NCI-H1105 treated with DMSO at 0.1 percent for 48 hours (cell line): ENCODE measurements at regions not wholly inside any gene's neighbourhood (a gene's known extent, or its start where the extent isn't known, plus 50 kb on each side); places are given as distances from the start of the nearest gene placed in this dataset.
A peak's percentile ranks its signal among the peaks of the same experiment; 100 is the strongest.
"Not testable (repeated sequence)": the region's sequence is repeated elsewhere in the genome, so short reads cannot be mapped to it uniquely, and the experiment has no call there.

Experiments used
- DNase-seq: peaks from one replicate; lab custom pipeline; 2025; lab: John Stamatoyannopoulos, UW

DNA sequence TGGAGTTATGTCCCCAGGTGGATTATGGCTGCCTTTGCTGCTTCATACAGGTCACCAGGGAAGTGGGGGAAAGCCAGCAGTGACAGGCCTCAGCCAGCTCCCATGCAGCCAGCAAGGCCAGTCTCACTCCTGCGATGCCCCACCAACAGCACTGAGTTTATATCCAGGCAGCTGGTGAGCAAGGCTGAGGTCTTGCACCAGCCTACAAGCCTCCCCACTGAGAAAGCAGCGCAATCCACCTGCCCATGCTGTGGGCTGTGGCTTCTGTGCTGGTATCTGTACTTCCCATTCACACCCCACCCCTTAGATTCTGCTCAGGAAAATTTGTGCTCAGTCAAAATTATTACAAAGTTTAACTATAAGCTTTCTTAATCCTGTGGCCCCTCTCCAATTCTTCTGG, 153.5 kb downstream of the HHIP start:
- DNase-seq, result no peak

DNA sequence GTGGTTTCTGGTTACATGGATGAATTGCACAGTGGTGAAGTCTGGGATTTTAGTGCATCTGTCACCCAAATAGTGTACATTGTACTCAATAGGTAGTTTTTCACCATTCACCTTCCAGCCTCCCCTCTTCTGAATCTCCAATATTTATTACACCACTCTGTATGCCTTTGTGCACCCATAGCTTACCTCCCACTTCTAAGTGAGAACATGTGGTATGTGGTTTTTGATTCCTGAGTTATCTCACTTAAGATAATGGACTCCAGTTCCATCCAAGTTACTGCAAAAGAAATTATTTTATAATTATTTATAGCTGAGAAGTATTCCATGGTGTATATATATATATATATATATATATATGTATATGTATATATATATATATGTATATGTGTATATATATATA, 155.8 kb downstream of the HHIP start:
- DNase-seq, result no peak

DNA sequence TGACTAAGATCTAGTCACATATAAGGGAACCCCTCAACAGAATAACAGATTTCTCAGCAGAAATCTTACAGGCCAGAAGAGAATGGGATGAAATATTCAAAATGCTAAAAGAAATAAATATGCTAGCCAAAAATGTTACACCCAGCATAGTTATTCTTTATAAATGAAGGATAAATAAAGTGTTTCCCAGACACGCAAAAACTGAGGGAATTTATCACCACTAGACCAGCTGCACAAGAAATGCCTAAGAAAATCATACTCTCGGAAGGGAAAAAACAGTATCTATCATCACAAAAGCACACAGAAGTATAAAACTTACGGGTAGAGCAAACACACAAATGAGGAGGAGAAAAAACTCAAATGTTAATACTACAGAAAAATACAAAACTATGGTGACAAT, 162.1 kb downstream of the HHIP start:
- DNase-seq, result no peak

DNA sequence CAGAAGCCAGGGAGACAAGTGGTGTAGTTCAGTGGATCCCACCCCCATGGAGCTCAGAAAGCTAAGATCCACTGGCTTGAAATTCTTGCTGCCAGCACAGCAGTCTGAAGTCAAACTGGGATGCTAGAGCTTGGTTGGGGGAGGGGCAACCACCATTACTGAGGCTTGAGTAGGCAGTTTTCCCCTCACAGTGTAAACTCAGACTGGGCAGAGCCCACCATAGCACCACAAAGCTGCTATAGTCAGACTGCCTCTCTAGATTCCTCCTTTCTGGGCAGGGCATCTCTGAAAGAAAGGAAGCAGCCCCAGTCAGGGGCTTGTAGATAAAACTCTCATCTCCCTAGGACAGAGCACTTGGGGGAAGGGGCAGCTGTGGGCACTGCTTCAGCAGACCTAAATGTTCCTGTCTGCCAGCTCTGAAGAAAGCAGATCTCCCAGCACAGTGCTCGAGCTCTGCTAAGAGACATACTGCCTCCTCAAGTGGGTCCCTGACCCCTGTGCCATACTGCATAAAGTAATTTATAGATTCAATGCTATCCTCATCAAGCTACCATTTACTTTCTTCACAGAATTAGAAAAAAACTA, 163.2 kb downstream of the HHIP start:
- DNase-seq, result no peak

DNA sequence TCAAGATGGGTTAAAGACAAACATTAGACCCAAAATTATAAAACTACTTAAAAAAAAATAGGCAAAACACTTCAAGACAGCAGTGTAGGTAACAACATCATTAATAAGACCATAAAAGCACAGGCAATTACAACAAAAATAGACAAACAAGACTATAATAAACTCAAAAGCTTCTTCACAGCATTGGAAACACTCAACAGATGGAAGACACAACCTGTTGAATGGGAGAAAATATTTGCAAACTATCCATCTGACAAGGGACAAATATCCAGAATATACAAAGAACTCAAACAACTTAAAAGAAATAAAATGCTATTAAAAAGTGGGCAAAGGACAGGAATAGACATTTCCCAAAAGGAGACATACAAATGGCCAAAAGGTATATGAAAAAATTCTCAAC, 170.7 kb downstream of the HHIP start:
- no peak for DNase-seq

DNA sequence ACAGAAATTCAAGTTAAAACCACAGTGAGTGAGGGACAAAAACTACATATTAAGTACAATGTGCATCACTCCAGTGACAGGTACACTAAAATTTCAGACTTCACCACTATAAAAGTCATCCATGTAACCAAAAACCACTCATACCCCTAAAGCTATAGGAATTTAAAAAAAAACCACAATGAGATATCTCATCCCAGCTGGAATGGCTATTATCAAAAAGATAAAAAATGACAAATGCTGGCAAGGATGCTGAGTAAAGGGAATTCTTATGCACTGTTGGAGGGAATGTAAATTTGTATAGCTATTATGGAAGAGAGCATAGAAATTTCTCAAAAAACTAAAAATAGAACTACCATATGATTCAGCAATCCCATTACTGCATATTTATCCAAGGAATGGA, 171.1 kb downstream of the HHIP start:
- no peak for DNase-seq

DNA sequence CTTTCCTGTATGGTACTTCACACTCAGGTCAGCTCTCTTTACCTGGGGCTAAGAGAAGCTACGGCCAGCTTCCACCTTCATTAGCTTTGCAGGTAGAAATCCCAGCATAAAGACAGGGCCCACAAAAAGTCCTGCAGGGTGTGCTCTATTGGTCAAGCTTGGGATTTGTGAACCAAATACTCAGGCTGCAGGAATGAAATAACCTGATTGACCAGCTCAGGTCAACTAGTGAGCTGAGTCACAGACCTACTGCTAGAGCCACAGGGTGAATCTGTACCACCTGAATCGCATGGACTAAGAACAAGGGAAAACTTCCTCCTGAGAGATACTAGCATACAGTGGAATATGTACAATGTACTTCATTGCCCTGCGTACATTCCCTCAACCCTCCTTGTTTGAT, 172.2 kb downstream of the HHIP start:
- DNase-seq, result no peak

DNA sequence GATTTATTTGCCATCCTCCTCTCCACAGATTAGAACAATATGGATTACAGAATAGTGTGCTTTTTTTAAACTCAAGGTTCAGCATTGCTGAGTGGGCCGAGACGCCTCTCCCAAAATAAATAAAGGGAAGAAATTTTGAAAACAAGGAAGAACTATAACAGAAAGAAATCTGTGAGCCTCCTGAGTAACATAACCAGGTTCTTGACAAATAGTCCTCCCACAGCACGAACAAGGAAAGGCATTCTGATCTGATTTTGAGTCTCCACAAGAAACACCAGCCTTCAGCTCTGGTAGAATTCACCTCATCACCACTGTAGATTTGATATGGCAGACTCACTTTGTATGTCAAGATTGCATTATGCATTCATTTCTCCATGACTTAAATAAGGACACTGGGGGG, 173.6 kb downstream of the HHIP start:
- no peak for DNase-seq

DNA sequence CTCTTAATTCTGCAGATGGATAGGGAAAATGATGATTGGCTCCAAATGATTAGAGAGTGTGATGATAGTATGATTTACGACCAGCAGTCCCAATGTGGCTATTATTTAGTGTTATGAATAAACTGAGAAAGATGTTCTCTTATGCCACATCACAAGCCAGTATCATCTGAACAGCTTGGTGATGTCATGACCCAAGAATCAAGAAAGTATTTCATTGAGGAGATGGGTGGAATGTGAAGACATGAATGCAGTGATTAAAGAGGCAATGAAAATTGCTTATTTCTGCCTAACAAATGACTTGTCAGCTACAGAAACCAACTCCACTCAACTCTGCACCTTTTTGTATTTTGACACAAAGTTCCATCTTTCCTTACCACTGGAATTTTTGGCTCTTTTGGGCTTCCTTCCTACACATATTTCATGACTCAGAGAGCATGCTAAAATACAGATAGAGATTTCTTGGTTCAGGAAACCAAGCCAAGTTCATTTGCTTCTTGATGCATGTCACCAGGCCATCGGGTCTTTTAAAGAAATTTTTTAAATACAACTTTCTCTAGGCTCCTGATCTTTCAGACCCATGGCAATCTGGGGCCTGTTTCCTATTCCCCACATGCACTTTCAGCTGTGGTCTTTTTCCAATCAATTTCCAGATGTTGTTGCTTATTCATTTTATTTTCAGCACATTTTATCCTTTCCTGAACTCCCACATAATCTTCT, 174.2 kb downstream of the HHIP start:
- no peak for DNase-seq

DNA sequence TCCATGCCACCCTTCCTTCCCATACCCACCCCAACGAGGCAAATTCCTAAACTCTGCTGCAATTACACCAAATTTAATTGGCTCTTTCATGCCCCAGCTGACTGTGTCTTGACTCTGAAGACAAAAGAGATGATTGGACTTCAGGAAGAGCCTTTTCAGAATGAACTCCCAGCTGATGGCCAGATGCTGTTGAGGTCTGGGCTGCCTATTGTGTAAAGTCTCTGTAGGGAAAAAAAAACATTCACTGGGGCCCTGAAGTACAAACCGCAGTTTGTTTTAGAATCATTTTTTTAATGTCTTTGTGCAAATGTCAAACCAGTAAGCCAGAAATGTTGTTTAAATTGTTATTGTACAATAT, 174.8 kb downstream of the HHIP start:
- no peak for DNase-seq

DNA sequence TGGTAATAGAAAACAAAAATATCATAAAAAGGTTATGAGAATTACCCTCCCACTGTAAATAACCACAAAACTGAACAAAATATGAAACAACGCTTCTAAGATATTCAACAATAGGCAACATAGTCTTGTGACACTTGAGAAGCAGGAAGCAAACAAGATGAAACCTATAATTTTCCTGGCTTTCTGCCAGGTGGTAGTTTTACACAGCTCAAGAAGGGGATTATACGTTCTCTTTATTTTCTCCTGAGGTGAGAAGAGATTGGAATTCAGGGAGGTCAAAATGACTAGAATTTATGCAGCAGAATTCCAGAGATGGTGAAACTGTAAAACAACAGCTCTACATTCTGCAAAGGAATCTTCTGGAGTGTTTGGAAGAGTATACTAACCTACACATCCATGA, 186.0 kb downstream of the HHIP start:
- DNase-seq, result peak; percentile 39

DNA sequence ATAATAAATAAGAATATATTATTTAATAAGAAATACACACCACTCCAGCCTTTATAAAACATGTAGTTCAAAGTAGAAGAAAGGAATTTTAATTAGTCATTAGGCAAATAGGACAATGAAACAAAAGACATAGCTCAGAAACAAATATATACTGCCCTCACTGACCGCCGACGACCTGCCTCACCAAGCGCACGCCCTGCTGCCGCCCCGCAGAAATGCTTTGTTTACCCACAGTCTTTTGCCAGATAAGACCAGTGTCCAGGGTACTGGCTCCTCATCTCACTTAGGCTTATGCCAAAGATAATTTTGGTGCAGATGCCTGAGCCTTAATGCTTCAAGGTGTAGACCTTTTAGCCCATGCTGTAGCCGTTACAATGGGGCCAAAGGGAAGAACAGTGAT, 199.5 kb downstream of the HHIP start:
- no peak for DNase-seq

DNA sequence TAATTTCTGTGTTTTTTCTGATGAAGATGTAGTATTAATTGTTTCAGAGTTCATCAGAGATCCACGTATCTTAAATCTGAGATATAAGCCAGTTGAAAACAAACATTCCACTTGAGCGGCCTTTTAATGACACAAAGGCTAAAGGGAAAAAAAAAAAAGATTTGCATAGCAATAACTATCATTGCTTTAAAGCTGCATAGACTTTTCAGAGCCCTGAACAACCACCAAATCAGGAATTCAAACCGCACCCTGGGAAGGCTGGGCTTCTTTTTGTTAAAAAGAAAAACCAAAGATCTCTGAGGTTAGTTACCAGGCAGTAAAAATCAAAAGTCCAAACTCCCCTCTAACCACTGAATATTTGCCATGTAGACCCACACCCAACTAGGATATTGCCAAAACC, 206.0 kb downstream of the HHIP start:
- DNase-seq, result no peak

DNA sequence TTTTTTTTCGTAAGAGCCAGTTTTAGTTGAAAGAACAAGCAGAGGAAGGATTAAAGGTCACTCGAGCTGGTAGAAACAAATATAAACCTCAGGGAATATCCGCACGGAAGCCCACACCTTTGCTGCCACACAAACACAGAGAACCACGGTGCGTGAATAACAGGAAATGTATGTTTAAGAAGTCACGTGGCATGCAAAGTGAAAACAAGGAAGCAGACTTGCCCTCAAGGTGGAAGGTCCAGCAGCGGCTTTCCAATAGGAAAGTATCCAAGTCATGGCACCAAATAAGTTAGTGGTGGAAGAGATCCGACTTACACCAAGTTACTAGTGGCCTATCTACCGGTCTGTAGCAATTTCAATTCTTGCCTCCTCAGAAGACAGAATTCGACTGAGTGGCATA, 215.5 kb downstream of the HHIP start:
- no peak for DNase-seq

DNA sequence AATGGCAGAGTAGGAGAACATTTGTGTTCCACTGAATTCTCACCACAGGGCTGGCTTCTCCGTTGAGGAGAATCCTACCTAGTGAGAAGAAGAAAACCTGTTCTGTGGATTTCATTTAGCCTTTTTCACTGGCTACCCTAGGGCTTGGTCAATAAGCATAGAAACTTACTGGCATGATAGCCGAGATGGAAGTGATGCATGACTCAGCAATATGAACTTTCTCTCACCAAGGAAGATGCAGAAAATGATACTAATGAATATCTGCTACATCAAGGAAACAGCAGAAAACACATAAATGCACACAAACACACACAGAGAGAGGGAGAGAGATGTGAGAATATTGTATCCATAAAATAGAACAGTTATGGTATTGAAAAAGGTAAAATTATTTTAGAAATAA, 216.3 kb downstream of the HHIP start:
- DNase-seq, result no peak

DNA sequence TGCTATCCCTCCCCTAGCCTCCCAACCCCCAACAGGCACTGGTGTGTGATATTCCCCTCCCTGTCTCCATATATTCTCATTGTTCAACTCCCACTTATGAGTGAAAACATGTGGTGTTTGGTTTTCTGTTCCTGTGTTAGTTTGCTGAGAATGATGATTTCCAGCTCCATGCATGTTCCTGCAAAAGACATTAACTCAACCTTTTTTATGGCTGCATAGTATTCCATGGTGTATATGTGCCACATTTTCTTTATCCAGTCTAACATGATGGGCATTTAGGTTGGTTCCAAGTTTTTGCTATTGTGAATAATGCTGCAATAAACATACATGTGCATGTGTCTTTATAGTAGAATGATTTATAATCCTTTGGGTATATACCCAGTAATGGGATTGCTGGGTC, 218.9 kb downstream of the HHIP start:
- not testable (repeated sequence) for DNase-seq

DNA sequence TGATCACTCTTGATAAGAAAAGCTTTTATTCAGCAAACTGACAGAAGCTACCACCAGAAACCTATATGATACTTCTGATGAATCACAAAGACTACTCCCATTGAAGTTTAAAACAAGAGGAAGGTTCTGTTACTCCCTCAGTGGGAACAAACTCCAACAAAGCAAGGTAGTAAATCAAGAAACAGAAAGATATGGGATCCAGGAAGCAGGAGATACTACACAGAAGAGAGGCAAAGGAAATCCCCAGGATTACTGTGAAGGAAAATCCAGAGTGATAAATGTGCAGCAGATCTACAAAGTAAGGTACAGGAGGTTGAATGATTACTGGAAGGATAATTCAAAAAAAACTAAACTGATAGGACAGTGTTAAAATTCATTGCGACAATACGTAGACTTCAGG, 222.4 kb downstream of the HHIP start:
- no peak for DNase-seq

DNA sequence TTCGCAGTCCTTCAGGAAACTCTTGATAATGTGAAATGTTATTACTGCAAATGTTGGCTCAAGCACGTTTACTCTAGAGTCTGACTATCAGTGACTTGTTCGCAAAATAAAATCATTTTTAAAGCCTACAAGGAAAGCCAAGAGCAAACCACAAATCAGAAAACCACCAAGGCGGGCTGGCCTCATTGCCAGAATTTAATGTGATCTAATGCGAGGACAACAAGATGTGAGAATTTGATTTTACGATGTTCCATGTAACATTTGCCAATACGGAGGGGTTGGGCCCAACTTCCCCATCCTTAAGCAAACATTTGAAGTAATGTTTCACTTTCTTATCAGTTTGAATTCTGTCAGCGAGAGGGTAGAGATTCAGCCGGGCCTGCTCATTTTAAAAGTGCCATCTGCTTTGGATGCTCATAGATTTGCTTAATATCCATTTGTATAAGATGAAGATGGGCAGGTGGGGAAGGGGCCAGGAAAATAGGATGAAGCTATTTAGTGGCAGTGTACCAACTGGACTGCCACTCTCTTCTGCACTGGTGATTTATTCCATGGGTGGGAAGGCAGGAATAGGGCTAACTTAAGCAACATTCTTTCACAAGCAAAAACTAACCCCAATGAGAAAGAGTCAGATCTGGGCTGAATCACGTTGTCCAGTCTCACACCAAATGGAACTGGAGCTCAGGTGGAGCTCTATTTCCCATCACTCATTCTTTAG, 225.3 kb downstream of the ANAPC10 start:
- no peak for DNase-seq

DNA sequence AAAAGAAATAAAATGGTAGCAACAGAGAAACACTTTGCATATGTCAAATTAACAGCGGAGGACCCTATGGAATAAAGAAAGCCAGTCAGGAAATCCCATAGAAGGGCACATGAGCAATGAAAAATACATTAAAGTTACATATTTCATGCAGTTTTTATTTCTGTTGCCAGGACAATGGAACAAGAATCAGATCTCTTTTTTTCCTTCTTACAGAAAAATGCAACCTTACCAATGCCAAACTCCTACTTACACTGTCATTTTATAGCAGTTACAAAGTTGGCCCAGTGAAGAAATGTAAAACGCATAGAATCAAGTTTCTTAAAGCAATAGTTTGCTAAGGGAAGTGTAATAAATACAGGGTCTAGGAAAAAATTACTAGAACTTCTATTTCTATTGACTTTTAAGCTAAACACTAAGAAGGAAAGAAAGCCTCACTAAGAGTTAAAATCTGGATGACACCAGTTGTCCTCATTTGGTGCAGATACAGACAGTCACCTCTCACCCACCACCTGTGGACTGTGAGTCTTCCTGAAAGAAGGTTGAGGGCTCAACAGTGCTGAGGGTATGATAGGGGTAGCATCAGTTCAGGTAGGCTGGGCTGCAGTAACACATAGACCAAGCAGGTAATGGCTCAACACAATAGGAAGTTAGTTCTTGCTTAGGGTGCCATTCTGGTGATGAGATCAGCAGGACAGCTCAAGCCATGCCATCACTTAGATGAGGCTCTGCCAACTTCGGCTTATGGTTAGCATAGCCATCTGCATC, 224.6 kb downstream of the ANAPC10 start:
- no peak for DNase-seq

DNA sequence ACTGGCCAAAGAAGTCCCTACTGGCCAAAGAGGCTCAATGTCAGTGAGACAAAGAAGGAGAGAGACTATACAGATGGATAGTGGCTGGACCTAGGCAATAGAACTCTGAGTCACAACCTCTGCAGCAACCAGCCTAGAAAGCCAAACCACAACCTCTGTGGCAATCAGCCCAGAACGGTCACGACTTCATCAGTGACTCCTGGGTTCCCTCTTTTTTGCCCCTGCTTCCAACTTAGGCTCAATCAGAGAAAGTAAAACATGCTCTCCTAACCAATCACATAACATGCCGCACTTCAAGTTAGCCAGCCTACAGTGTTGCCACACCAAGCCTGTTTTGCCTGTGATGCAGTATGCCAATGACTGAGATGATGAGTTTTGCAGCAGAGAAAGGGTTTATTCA, 203.4 kb downstream of the ANAPC10 start:
- DNase-seq, result no peak

DNA sequence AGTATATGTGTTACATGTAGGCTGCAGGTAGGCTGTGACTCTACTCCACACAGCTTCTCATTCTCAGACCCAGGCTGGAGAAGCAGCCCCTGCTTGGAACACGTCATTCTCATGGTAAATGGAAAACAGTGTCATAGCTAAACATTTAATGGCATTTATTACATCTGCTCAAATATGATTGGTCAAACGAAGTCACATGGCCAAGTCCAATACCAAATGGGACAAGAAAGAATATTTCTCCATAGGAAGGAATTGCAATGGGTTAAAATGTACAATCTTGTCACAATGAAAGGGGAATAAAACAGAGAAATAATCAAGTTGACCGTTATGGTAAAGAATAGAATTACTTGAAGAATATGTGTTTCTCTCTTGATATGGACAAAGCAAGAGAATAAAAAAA, 198.6 kb downstream of the ANAPC10 start:
- no peak for DNase-seq

DNA sequence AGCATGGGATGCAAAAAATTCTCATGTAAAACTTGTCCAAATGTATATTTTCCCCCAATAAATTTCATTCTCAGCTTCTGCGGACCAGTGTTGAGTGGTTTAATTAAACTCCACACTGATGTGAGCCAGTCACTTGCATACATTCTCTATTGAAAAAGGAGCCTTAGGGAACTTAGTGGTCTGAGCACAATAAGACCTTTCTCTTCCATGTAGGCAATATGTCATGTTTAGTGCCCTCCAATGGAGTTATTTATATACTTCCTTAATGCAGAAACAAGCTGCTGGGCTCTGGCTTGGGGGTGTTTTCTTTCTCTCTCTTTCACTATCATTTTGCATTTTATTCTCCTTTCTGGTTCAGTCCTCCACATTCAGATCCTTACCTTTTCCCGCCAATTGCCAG, 196.9 kb downstream of the ANAPC10 start:
- no peak for DNase-seq

DNA sequence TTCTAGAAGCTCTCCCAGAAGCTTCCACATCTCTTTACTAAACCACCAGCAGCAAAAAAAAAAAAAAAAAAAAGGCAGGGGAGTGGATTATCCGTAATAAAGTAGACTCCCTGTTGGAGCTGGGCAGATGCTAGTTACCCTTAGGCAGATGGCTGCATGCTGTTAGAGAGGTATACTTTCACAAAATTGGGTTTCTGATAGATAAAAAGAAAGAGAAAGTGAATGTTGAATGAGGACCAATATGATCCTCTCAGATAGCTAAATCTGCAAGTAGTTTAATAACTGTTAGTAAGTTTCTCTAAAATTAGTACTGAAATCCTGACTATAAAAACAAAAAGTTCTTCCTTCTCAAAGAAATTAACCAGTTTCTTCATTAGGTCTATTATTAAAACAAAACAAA, 195.4 kb downstream of the ANAPC10 start:
- no peak for DNase-seq
